K562 (cell line): ENCODE measurements at regions not wholly inside any gene's neighbourhood (a gene's known extent, or its start where the extent isn't known, plus 50 kb on each side); places are given as distances from the start of the nearest gene placed in this dataset.

Experiments used
- ATF7 ChIP-seq: fragments of 450-650 bp; IDR thresholded peaks from 2 replicates; pipeline ENCODE4 v1.7.1; 2014; ENCODE audit warnings: mild to moderate bottlenecking, moderate library complexity
- CEBPZ ChIP-seq: fragments of 150-350 bp; IDR thresholded peaks from 2 replicates; pipeline ENCODE4 v1.6.1; 2014; ENCODE audit warnings: low read depth, mild to moderate bottlenecking, low read length, borderline replicate concordance
- HNRNPUL1 ChIP-seq: fragments of 200-400 bp; formaldehyde crosslinking; IDR thresholded peaks from 2 replicates; pipeline ENCODE4 v1.6.1; 2017; ENCODE audit warnings: low read length
- KAT7 ChIP-seq: sonication (generic); formaldehyde crosslinking; IDR thresholded peaks from 2 replicates; pipeline ENCODE4 v1.8.0; 2022; ENCODE audit warnings: missing genetic modification reagents, mild to moderate bottlenecking, borderline replicate concordance
- KLF1 ChIP-seq: fragments of 450-650 bp; IDR thresholded peaks from 2 replicates; pipeline ENCODE4 v1.6.1; 2016; ENCODE audit warnings: missing genetic modification characterization, missing compliant biosample characterization
- KLF16 ChIP-seq: IDR thresholded peaks from 2 replicates; pipeline ENCODE4 v1.6.1; 2016; ENCODE audit warnings: antibody characterized with exemption
- NCOA2 ChIP-seq, 2 experiments: fragments of 450-650 bp; IDR thresholded peaks; 2 replicates each; pipeline ENCODE4 v1.6.1; 2018; ENCODE audit warnings: mild to moderate bottlenecking in 2 of 2, moderate library complexity in 1 of 2; ENCODE audit not compliant: partially characterized antibody in 2 of 2
- PHB ChIP-seq: fragments of 250-450 bp; sonication (Bioruptor Pico); IDR thresholded peaks from 2 replicates; pipeline ENCODE4 v1.5.0; 2021
- PRDM10 ChIP-seq: fragments of 450-650 bp; IDR thresholded peaks from 2 replicates; pipeline ENCODE4 v1.6.1; 2018; ENCODE audit not compliant: partially characterized antibody
- SMAD4 ChIP-seq: fragments of 250-450 bp; sonication (Bioruptor Pico); conservative IDR thresholded peaks from 2 replicates; pipeline ENCODE4 v1.8.0; 2021; ENCODE audit warnings: inconsistent platforms, mild to moderate bottlenecking, moderate library complexity
- SMARCA5 ChIP-seq: fragments of 450-650 bp; IDR thresholded peaks from 2 replicates; pipeline ENCODE4 v1.6.1; 2016
- THAP7 ChIP-seq: fragments of 250-450 bp; sonication (Bioruptor Pico); IDR thresholded peaks from 2 replicates; pipeline ENCODE4 v1.5.0; 2021
- ZNF174 ChIP-seq: fragments of 250-450 bp; sonication (Bioruptor Pico); IDR thresholded peaks from 2 replicates; pipeline ENCODE4 v1.4.0; 2020; ENCODE audit warnings: mild to moderate bottlenecking
- ZNF197 ChIP-seq: fragments of 200-800 bp; sonication (Bioruptor generic); IDR thresholded peaks from 2 replicates; pipeline ENCODE4 v1.6.1; 2016; ENCODE audit warnings: low read depth, missing genetic modification characterization, missing compliant biosample characterization
- ZNF512 ChIP-seq: IDR thresholded peaks from 2 replicates; pipeline ENCODE4 v1.6.1; 2016; ENCODE audit warnings: missing genetic modification characterization, missing compliant biosample characterization

- TF ChIP-seq ZNF174 (CRISPR knock-in tag) = no peak
- TF ChIP-seq KAT7 = no peak
- TF ChIP-seq NCOA2 (IDR thresholded peaks at IDR 0.05; ENCODE audit: partially characterized antibody in 2 of 2) = no peak
- no peak for TF ChIP-seq KLF16
- no peak for TF ChIP-seq KLF1
- TF ChIP-seq SMARCA5 = no peak
- TF ChIP-seq THAP7 (CRISPR knock-in tag) = no peak
- no peak for TF ChIP-seq PHB (CRISPR knock-in tag)
- no peak for TF ChIP-seq HNRNPUL1
- no peak for TF ChIP-seq ATF7
- no peak for TF ChIP-seq SMAD4
- no peak for TF ChIP-seq CEBPZ
- TF ChIP-seq ZNF197 (CRISPR knock-in tag) = no peak
- TF ChIP-seq PRDM10 = no peak
- TF ChIP-seq ZNF512 (tag) = no peak
Measured at GRCh38 chr20:60268491-60268890, 310.3 kb downstream of the CDH26 start (continued).
